K562 (cell line): ENCODE measurements at regions not wholly inside any gene's neighbourhood (a gene's known extent, or its start where the extent isn't known, plus 50 kb on each side); places are given as distances from the start of the nearest gene placed in this dataset.

ENCODE experiments used
- ATAC-seq: fragments of 200-7000 bp; cut with Tn5 transposase; 3 replicates; pipeline ENCODE4 v1.9.1; 2020; ENCODE audit warnings: moderate library complexity
- BruUV-seq: library from RNA; stranded (reverse); fragments of 400-500 nt; replicated peaks from 2 replicates; lab custom pipeline; 2021; lab: Mats Ljungman, UMichigan
- CTCF ChIA-PET: fragments of 300-600 bp; formaldehyde crosslinking; extraction: SDS; loops from one replicate; lab custom pipeline; 2021; ENCODE audit warnings: low intra/inter-chr PET ratio; lab: Yijun Ruan, JAX
- POLR2A ChIA-PET: fragments of 300-600, 350-650 bp; sonication (Branson Sonifier 250); formaldehyde crosslinking; extraction: SDS; loops from one replicate; lab custom pipeline; 2021; ENCODE audit warnings: antibody characterized with exemption, inconsistent platforms; lab: Yijun Ruan, JAX
- DNase-seq, 4 experiments: peaks; one replicate each; pipeline versions ENCODE4 v3.0.0 to v3.0.0-alpha.2; 2011 to 2018; ENCODE audit warnings: low spot score in 3 of 4, mixed read lengths in 3 of 4; ENCODE audit errors: extremely low read depth in 1 of 4
- FAIRE-seq: peaks from 2 replicates; lab custom pipeline; 2011; peaks lifted over from hg19 to GRCh38; lab: Jason Lieb, UNC
- H2AFZ ChIP-seq: 2 replicates; pipeline ENCODE4 v1.6.0; 2011; ENCODE audit warnings: low read depth, low read length, control low read depth, inconsistent platforms
- H3K27ac ChIP-seq: fragments of 200-600 bp; 3 replicates; pipeline ENCODE4 v1.8.0; 2011; ENCODE audit warnings: low read depth, mild to moderate bottlenecking, control low read depth, inconsistent platforms, low read length, moderate library complexity, mixed read lengths; ENCODE audit errors: extremely low read depth
- H3K27me3 ChIP-seq, 2 experiments: fragments of 300-600 bp in 1 of 2; 2 replicates in 1 of 2; 3 replicates in 1 of 2; pipeline versions ENCODE4 v1.6.0 to v1.8.0; 2011; ENCODE audit warnings: inconsistent platforms in 2 of 2, low read length in 2 of 2, mild to moderate bottlenecking in 1 of 2, mixed read lengths in 1 of 2, moderate library complexity in 1 of 2; ENCODE audit not compliant: control insufficient read depth in 2 of 2, insufficient read depth in 2 of 2
- H3K36me3 ChIP-seq: fragments of 300-600 bp; 3 replicates; pipeline ENCODE4 v1.8.0; 2011; ENCODE audit warnings: mild to moderate bottlenecking, low read length, inconsistent platforms; ENCODE audit not compliant: control insufficient read depth, insufficient read depth
- H3K4me1 ChIP-seq, 2 experiments: fragments of 200-600 bp in 1 of 2; replicated peaks in 1 of 2; 2 replicates in 1 of 2; 3 replicates in 1 of 2; pipeline versions ENCODE4 v1.5.1 to v1.8.0; 2011; ENCODE audit warnings: inconsistent platforms in 2 of 2, low read length in 2 of 2, mild to moderate bottlenecking in 1 of 2, mixed read lengths in 1 of 2, moderate library complexity in 1 of 2; ENCODE audit not compliant: control insufficient read depth in 2 of 2, insufficient read depth in 2 of 2
- H3K4me2 ChIP-seq: 2 replicates; pipeline ENCODE4 v1.6.1; 2011; ENCODE audit warnings: low read length, control low read depth, inconsistent platforms, mixed read lengths; ENCODE audit not compliant: insufficient read depth
- H3K4me3 ChIP-seq: fragments of 200-600 bp; sonication (generic), shearing (Covaris generic); 2 replicates; pipeline ENCODE4 v1.5.1; 2016; ENCODE audit warnings: control low read depth, inconsistent platforms
- H3K79me2 ChIP-seq: fragments of 200-600 bp; 3 replicates; pipeline ENCODE4 v1.8.0; 2011; ENCODE audit warnings: low read length, inconsistent platforms; ENCODE audit not compliant: control insufficient read depth, insufficient read depth
- H3K9ac ChIP-seq, 2 experiments: 2 replicates each; pipeline versions ENCODE4 v1.6.0 to v1.6.1; 2011; ENCODE audit warnings: low read depth in 2 of 2, low read length in 2 of 2, control low read depth in 1 of 2, inconsistent platforms in 1 of 2, mild to moderate bottlenecking in 1 of 2, mixed read lengths in 1 of 2; ENCODE audit not compliant: insufficient read depth in 1 of 2
- H3K9me1 ChIP-seq: one replicate; pipeline ENCODE4 v1.6.0; 2011; ENCODE audit warnings: inconsistent platforms, mild to moderate bottlenecking, low read length, moderate library complexity; ENCODE audit not compliant: control insufficient read depth, insufficient read depth
- H3K9me3 ChIP-seq: replicated peaks from 2 replicates; pipeline ENCODE4 v1.5.1; 2011; ENCODE audit warnings: low read depth, low read length, inconsistent platforms; ENCODE audit not compliant: control insufficient read depth, insufficient read depth
- H4K20me1 ChIP-seq: replicated peaks from 2 replicates; pipeline ENCODE4 v1.6.1; 2011; ENCODE audit warnings: low read length, inconsistent platforms, mixed read lengths; ENCODE audit not compliant: control insufficient read depth, insufficient read depth
- FOSL1 ChIP-seq: fragments of 200-800 bp; sonication (Bioruptor generic); conservative IDR thresholded peaks from 2 replicates; pipeline ENCODE4 v1.6.1; 2016; ENCODE audit warnings: missing genetic modification characterization, missing compliant biosample characterization
- PRMT5 ChIP-seq: sonication (generic); formaldehyde crosslinking; IDR thresholded peaks from 2 replicates; pipeline ENCODE4 v1.5.0; 2020; ENCODE audit warnings: missing genetic modification reagents
- RB1 ChIP-seq: fragments of 450-650 bp; IDR thresholded peaks from 2 replicates; pipeline ENCODE4 v1.6.1; 2017; ENCODE audit warnings: low read depth, mild to moderate bottlenecking
- RNF2 ChIP-seq: sonication (generic); IDR thresholded peaks from 2 replicates; pipeline ENCODE4 v1.6.1; 2016
- SETDB1 ChIP-seq: IDR thresholded peaks from one replicate; pipeline ENCODE4 v1.6.1; 2012; ENCODE audit warnings: low read length, control low read depth, inconsistent platforms
- WGBS: fragments of 100-300 bp; shearing (Covaris generic); methylation state at CpG from one replicate; pipeline ENCODE4 v1.1.6; 2016; ENCODE audit warnings: low coverage, mixed read lengths; ENCODE audit not compliant: insufficient coverage; ENCODE audit errors: missing lambda C conversion rate; 5-methylcytosine and 5-hydroxymethylcytosine counted together
- in situ Hi-C: fragments of 300-500 bp; cut with MboI; formaldehyde crosslinking; loops from 4 replicates; pipeline ENCODE4 v1.15.0; 2018; ENCODE audit warnings: inconsistent platforms, mixed read lengths
- intact Hi-C: fragments of 100-400 bp; cut with micrococcal nuclease; formaldehyde crosslinking; loops from 2 replicates; pipeline ENCODE4 v1.14.2; 2022
- TF ChIP-seq, protein P1 (sequence below): fragments of 200-800 bp; sonication (Bioruptor generic); IDR thresholded peaks from 2 replicates; pipeline ENCODE4 v1.6.1; 2017; ENCODE audit warnings: missing genetic modification characterization, missing compliant biosample characterization
- TF ChIP-seq, protein P2 (sequence below): fragments of 450-650 bp; formaldehyde crosslinking; IDR thresholded peaks from 2 replicates; pipeline ENCODE4 v1.4.0; 2020; ENCODE audit warnings: mild to moderate bottlenecking, mixed read lengths

DNA sequence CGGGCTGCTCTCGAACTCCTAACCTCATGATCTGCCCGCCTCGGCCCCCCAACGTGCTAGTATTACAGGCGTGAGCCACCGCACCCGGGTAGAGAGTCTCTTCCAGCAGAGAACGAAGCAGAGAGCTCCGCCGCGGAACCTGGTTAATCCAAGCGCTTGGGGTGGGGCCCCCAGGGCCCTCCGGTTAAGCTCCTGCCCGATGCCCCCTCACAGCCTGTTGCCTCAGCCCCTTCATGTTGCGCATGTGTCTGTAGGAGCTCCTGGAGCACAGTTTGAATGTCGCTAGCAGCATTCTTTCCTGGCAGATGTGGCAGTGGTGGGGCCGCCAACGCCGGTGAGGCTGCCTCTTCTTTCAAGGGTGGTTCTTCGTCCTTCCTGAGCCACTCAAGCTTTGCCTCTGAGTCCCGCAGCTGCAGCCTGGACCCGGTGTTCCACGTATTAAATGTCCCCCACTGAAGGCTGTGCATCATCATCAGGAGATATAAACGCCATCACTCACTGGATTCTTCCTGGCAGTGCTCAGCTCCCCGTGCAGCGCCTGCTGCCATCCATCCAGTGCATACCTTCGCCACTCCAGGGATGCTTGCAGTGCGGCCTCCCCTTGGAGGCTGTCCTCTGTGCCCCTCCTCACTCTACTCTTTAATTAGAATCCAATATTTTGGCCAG is 1919.3 kb downstream of the PCDH9 start:
- H3K36me3 ChIP-seq = no peaks in the 10 kb centered on the region
- ChIA-PET CTCF (no interaction called here), POLR2A (no interaction called here)
- no peak overlapping the region for H2AFZ ChIP-seq
- no peak overlapping the region for H3K9ac ChIP-seq
- no TSS peak for BruUV-seq
- H3K4me3 ChIP-seq = no peak overlapping the region
- FAIRE-seq (no peak), ATAC-seq (no peak)
- no peaks in the 10 kb centered on the region for H3K27me3 ChIP-seq
- no peak overlapping the region for H3K4me2 ChIP-seq
- no peaks in the 10 kb centered on the region for H4K20me1 ChIP-seq
- H3K4me1 ChIP-seq = no peaks in the 10 kb centered on the region
- in situ Hi-C loops = no loop called here
- H3K27ac ChIP-seq = no peak overlapping the region
- H3K9me3 ChIP-seq = no peaks in the 10 kb centered on the region
- no peaks in the 10 kb centered on the region for H3K9me1 ChIP-seq
- WGBS = 0% methylated on average over 18 of the region's 29 CpGs
- intact Hi-C loops = no loop called here
- no peaks in the 10 kb centered on the region for H3K79me2 ChIP-seq
- TF ChIP-seq FOSL1 = no peak
- TF ChIP-seq RB1 = no peak
- TF ChIP-seq RNF2 = no peak
- TF ChIP-seq PRMT5 (CRISPR knock-in tag) = no peak
- TF ChIP-seq, protein P1, sequence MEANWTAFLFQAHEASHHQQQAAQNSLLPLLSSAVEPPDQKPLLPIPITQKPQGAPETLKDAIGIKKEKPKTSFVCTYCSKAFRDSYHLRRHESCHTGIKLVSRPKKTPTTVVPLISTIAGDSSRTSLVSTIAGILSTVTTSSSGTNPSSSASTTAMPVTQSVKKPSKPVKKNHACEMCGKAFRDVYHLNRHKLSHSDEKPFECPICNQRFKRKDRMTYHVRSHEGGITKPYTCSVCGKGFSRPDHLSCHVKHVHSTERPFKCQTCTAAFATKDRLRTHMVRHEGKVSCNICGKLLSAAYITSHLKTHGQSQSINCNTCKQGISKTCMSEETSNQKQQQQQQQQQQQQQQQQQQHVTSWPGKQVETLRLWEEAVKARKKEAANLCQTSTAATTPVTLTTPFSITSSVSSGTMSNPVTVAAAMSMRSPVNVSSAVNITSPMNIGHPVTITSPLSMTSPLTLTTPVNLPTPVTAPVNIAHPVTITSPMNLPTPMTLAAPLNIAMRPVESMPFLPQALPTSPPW (CRISPR knock-in tag) = no peak
- TF ChIP-seq, protein P2, sequence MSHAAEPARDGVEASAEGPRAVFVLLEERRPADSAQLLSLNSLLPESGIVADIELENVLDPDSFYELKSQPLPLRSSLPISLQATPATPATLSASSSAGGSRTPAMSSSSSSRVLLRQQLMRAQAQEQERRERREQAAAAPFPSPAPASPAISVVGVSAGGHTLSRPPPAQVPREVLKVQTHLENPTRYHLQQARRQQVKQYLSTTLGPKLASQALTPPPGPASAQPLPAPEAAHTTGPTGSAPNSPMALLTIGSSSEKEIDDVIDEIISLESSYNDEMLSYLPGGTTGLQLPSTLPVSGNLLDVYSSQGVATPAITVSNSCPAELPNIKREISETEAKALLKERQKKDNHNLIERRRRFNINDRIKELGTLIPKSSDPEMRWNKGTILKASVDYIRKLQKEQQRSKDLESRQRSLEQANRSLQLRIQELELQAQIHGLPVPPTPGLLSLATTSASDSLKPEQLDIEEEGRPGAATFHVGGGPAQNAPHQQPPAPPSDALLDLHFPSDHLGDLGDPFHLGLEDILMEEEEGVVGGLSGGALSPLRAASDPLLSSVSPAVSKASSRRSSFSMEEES (CRISPR knock-in tag) = no peak
- TF ChIP-seq SETDB1 = no peak
- TF ChIP-seq, all 486 proteins: peak for 0
- DNase-seq = no peak
